K562 (cell line): ENCODE measurements at regions not wholly inside any gene's neighbourhood (a gene's known extent, or its start where the extent isn't known, plus 50 kb on each side); places are given as distances from the start of the nearest gene placed in this dataset.

Experiments
- ATAC-seq: fragments of 200-7000 bp; cut with Tn5 transposase; 3 replicates; pipeline ENCODE4 v1.9.1; 2020; ENCODE audit warnings: moderate library complexity
- BruUV-seq: library from RNA; stranded (reverse); fragments of 400-500 nt; replicated peaks from 2 replicates; lab custom pipeline; 2021; lab: Mats Ljungman, UMichigan
- CTCF ChIA-PET: fragments of 300-600 bp; formaldehyde crosslinking; extraction: SDS; loops from one replicate; lab custom pipeline; 2021; ENCODE audit warnings: low intra/inter-chr PET ratio; lab: Yijun Ruan, JAX
- POLR2A ChIA-PET: fragments of 300-600, 350-650 bp; sonication (Branson Sonifier 250); formaldehyde crosslinking; extraction: SDS; loops from one replicate; lab custom pipeline; 2021; ENCODE audit warnings: antibody characterized with exemption, inconsistent platforms; lab: Yijun Ruan, JAX
- DNase-seq, 4 experiments: peaks; one replicate each; pipeline versions ENCODE4 v3.0.0 to v3.0.0-alpha.2; 2011 to 2018; ENCODE audit warnings: low spot score in 3 of 4, mixed read lengths in 3 of 4; ENCODE audit errors: extremely low read depth in 1 of 4
- FAIRE-seq: peaks from 2 replicates; lab custom pipeline; 2011; peaks lifted over from hg19 to GRCh38; lab: Jason Lieb, UNC
- H2AFZ ChIP-seq: 2 replicates; pipeline ENCODE4 v1.6.0; 2011; ENCODE audit warnings: low read depth, low read length, control low read depth, inconsistent platforms
- H3K27ac ChIP-seq: fragments of 200-600 bp; 3 replicates; pipeline ENCODE4 v1.8.0; 2011; ENCODE audit warnings: low read depth, mild to moderate bottlenecking, control low read depth, inconsistent platforms, low read length, moderate library complexity, mixed read lengths; ENCODE audit errors: extremely low read depth
- H3K27me3 ChIP-seq, 2 experiments: fragments of 300-600 bp in 1 of 2; 2 replicates in 1 of 2; 3 replicates in 1 of 2; pipeline versions ENCODE4 v1.6.0 to v1.8.0; 2011; ENCODE audit warnings: inconsistent platforms in 2 of 2, low read length in 2 of 2, mild to moderate bottlenecking in 1 of 2, mixed read lengths in 1 of 2, moderate library complexity in 1 of 2; ENCODE audit not compliant: control insufficient read depth in 2 of 2, insufficient read depth in 2 of 2
- H3K36me3 ChIP-seq: fragments of 300-600 bp; 3 replicates; pipeline ENCODE4 v1.8.0; 2011; ENCODE audit warnings: mild to moderate bottlenecking, low read length, inconsistent platforms; ENCODE audit not compliant: control insufficient read depth, insufficient read depth
- H3K4me1 ChIP-seq, 2 experiments: fragments of 200-600 bp in 1 of 2; replicated peaks in 1 of 2; 2 replicates in 1 of 2; 3 replicates in 1 of 2; pipeline versions ENCODE4 v1.5.1 to v1.8.0; 2011; ENCODE audit warnings: inconsistent platforms in 2 of 2, low read length in 2 of 2, mild to moderate bottlenecking in 1 of 2, mixed read lengths in 1 of 2, moderate library complexity in 1 of 2; ENCODE audit not compliant: control insufficient read depth in 2 of 2, insufficient read depth in 2 of 2
- H3K4me2 ChIP-seq: 2 replicates; pipeline ENCODE4 v1.6.1; 2011; ENCODE audit warnings: low read length, control low read depth, inconsistent platforms, mixed read lengths; ENCODE audit not compliant: insufficient read depth
- H3K4me3 ChIP-seq: fragments of 200-600 bp; sonication (generic), shearing (Covaris generic); 2 replicates; pipeline ENCODE4 v1.5.1; 2016; ENCODE audit warnings: control low read depth, inconsistent platforms
- H3K79me2 ChIP-seq: fragments of 200-600 bp; 3 replicates; pipeline ENCODE4 v1.8.0; 2011; ENCODE audit warnings: low read length, inconsistent platforms; ENCODE audit not compliant: control insufficient read depth, insufficient read depth
- H3K9ac ChIP-seq, 2 experiments: 2 replicates each; pipeline versions ENCODE4 v1.6.0 to v1.6.1; 2011; ENCODE audit warnings: low read depth in 2 of 2, low read length in 2 of 2, control low read depth in 1 of 2, inconsistent platforms in 1 of 2, mild to moderate bottlenecking in 1 of 2, mixed read lengths in 1 of 2; ENCODE audit not compliant: insufficient read depth in 1 of 2
- H3K9me1 ChIP-seq: one replicate; pipeline ENCODE4 v1.6.0; 2011; ENCODE audit warnings: inconsistent platforms, mild to moderate bottlenecking, low read length, moderate library complexity; ENCODE audit not compliant: control insufficient read depth, insufficient read depth
- H3K9me3 ChIP-seq: replicated peaks from 2 replicates; pipeline ENCODE4 v1.5.1; 2011; ENCODE audit warnings: low read depth, low read length, inconsistent platforms; ENCODE audit not compliant: control insufficient read depth, insufficient read depth
- H4K20me1 ChIP-seq: replicated peaks from 2 replicates; pipeline ENCODE4 v1.6.1; 2011; ENCODE audit warnings: low read length, inconsistent platforms, mixed read lengths; ENCODE audit not compliant: control insufficient read depth, insufficient read depth
- ARNT ChIP-seq, 2 experiments: fragments of 450-650 bp; IDR thresholded peaks; 2 replicates each; pipeline ENCODE4 v1.6.1; 2016; ENCODE audit warnings: mild to moderate bottlenecking in 1 of 2
- CHD2 ChIP-seq: IDR thresholded peaks from 2 replicates; pipeline ENCODE4 v1.6.1; 2011; ENCODE audit warnings: low read depth, low read length
- ESRRB ChIP-seq: fragments of 250-450 bp; sonication (Bioruptor Pico); IDR thresholded peaks from 2 replicates; pipeline ENCODE4 v1.5.0; 2020; ENCODE audit warnings: mild to moderate bottlenecking, moderate library complexity, borderline replicate concordance
- FOXA3 ChIP-seq, 2 experiments: fragments of 450-650 bp in 1 of 2; sonication (generic) in 1 of 2; formaldehyde crosslinking; IDR thresholded peaks in 1 of 2; conservative IDR thresholded peaks in 1 of 2; 2 replicates each; pipeline versions ENCODE4 v1.4.0 to v1.8.0; 2020 to 2022; ENCODE audit warnings: mild to moderate bottlenecking in 2 of 2, missing genetic modification reagents in 1 of 2
- GATA2 ChIP-seq: sonication (generic); formaldehyde crosslinking; IDR thresholded peaks from 2 replicates; pipeline ENCODE4 v1.4.0; 2020; ENCODE audit warnings: mild to moderate bottlenecking, missing genetic modification reagents
- HNRNPUL1 ChIP-seq: fragments of 200-400 bp; formaldehyde crosslinking; IDR thresholded peaks from 2 replicates; pipeline ENCODE4 v1.6.1; 2017; ENCODE audit warnings: low read length
- MTF1 ChIP-seq: fragments of 250-450 bp; sonication (Bioruptor Pico); IDR thresholded peaks from 2 replicates; pipeline ENCODE4 v1.9.0; 2021; ENCODE audit warnings: moderate library complexity, mild to moderate bottlenecking, inconsistent platforms, borderline replicate concordance
- POLR3G ChIP-seq: IDR thresholded peaks from 2 replicates; pipeline ENCODE4 v1.6.1; 2011; ENCODE audit not compliant: insufficient read length, insufficient replicate concordance; ENCODE audit errors: extremely low read depth
- RBM34 ChIP-seq: fragments of 200-400 bp; formaldehyde crosslinking; IDR thresholded peaks from 2 replicates; pipeline ENCODE4 v1.6.1; 2018; ENCODE audit warnings: low read length, borderline replicate concordance; ENCODE audit not compliant: insufficient read depth
- STAT5A ChIP-seq: IDR thresholded peaks from 2 replicates; pipeline ENCODE4 v1.6.1; 2012; ENCODE audit warnings: low read length, inconsistent platforms, borderline replicate concordance
- WHSC1 ChIP-seq: IDR thresholded peaks from one replicate; pipeline ENCODE4 v1.6.1; 2012; ENCODE audit warnings: low read length, control low read depth, inconsistent platforms
- ZNF707 ChIP-seq: fragments of 250-450 bp; sonication (Bioruptor Pico); conservative IDR thresholded peaks from 2 replicates; pipeline ENCODE4 v1.8.0; 2022; ENCODE audit warnings: inconsistent platforms, mild to moderate bottlenecking, moderate library complexity
- WGBS: fragments of 100-300 bp; shearing (Covaris generic); methylation state at CpG from one replicate; pipeline ENCODE4 v1.1.6; 2016; ENCODE audit warnings: low coverage, mixed read lengths; ENCODE audit not compliant: insufficient coverage; ENCODE audit errors: missing lambda C conversion rate; 5-methylcytosine and 5-hydroxymethylcytosine counted together
- in situ Hi-C: fragments of 300-500 bp; cut with MboI; formaldehyde crosslinking; loops from 4 replicates; pipeline ENCODE4 v1.15.0; 2018; ENCODE audit warnings: inconsistent platforms, mixed read lengths
- intact Hi-C: fragments of 100-400 bp; cut with micrococcal nuclease; formaldehyde crosslinking; loops from 2 replicates; pipeline ENCODE4 v1.14.2; 2022
- TF ChIP-seq, protein P1 (sequence below): sonication (generic); formaldehyde crosslinking; IDR thresholded peaks from 2 replicates; pipeline ENCODE4 v1.8.0; 2022; ENCODE audit warnings: mild to moderate bottlenecking, missing genetic modification reagents
- TF ChIP-seq, protein P2 (sequence below): fragments of 250-450 bp; sonication (Bioruptor Pico); IDR thresholded peaks from 2 replicates; pipeline ENCODE4 v1.5.0; 2021
- TF ChIP-seq, protein P3 (sequence below): fragments of 250-450 bp; sonication (Bioruptor Pico); IDR thresholded peaks from 2 replicates; pipeline ENCODE4 v1.8.0; 2022; ENCODE audit warnings: inconsistent platforms, mild to moderate bottlenecking, moderate library complexity, borderline replicate concordance
- TF ChIP-seq, protein P4 (sequence below): sonication (generic); formaldehyde crosslinking; IDR thresholded peaks from 2 replicates; pipeline ENCODE4 v1.8.0; 2022; ENCODE audit warnings: missing genetic modification reagents, mild to moderate bottlenecking, borderline replicate concordance
- TF ChIP-seq, protein P5 (sequence below): sonication (generic); formaldehyde crosslinking; IDR thresholded peaks from 2 replicates; pipeline ENCODE4 v1.8.0; 2022; ENCODE audit warnings: mild to moderate bottlenecking, missing genetic modification reagents
- TF ChIP-seq, protein P6 (sequence below), 2 experiments: IDR thresholded peaks; 2 replicates each; pipeline ENCODE4 v1.6.1; 2011; ENCODE audit warnings: borderline replicate concordance in 1 of 2, control low read depth in 1 of 2, low read depth in 1 of 2, low read length in 1 of 2, mild to moderate bottlenecking in 1 of 2, mixed read lengths in 1 of 2, moderate library complexity in 1 of 2; ENCODE audit not compliant: insufficient read depth in 1 of 2, insufficient read length in 1 of 2, poor library complexity in 1 of 2, severe bottlenecking in 1 of 2; ENCODE audit errors: extremely low read depth in 1 of 2

DNA sequence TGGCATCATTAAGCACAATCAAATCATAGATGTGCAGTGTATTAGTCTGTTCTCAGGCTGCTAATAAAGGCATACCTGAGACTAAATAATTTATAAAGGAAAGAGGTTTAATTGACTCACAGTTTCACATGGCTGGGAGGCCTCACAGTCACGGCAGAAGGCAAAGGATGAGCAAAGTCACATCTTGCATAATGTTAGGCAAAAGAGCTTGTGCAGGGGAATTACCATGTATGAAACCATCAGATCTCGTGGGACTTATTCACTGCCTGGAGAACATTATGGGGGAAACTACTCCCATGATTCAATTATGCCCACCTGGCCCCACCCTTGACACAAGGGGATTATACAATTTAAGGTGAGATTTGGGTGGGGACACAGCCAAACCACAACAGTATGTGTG lies 245.2 kb upstream of the DACH1 start:
- Histone ChIP-seq H3K9me3 (0 out of 2 replicates have a peak, but pooled peaks cover 1% of the 10 kb centered on the region), H3K4me1 (no peaks in the 10 kb centered on the region), H3K4me3 (no peak overlapping the region), H2AFZ (no peak overlapping the region), H3K9me1 (no peaks in the 10 kb centered on the region), H3K27me3 (no peaks in the 10 kb centered on the region), H3K9ac (no peak overlapping the region), H4K20me1 (no peaks in the 10 kb centered on the region), H3K4me2 (no peak overlapping the region), H3K27ac (no peak overlapping the region), H3K36me3 (no peaks in the 10 kb centered on the region), H3K79me2 (no peaks in the 10 kb centered on the region)
- FAIRE-seq (no peak), DNase-seq (no peak), ATAC-seq (no peak)
- in situ Hi-C loops (no loop called here), intact Hi-C loops (no loop called here)
- 5% methylated on average over 2 of the region's 2 CpGs for WGBS
- CTCF ChIA-PET = no interaction called here
- POLR2A ChIA-PET = no interaction called here
- no TSS peak for BruUV-seq
- TF ChIP-seq, protein P1, sequence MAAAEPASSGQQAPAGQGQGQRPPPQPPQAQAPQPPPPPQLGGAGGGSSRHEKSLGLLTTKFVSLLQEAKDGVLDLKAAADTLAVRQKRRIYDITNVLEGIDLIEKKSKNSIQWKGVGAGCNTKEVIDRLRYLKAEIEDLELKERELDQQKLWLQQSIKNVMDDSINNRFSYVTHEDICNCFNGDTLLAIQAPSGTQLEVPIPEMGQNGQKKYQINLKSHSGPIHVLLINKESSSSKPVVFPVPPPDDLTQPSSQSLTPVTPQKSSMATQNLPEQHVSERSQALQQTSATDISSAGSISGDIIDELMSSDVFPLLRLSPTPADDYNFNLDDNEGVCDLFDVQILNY (CRISPR knock-in tag) = no peak
- TF ChIP-seq WHSC1 (no peak), ZNF707 (no peak), RBM34 (no peak), GATA2 (CRISPR knock-in tag) (no peak), HNRNPUL1 (no peak), CHD2 (no peak), STAT5A (no peak), ARNT (IDR thresholded peaks at IDR 0.05) (no peak), FOXA3 (CRISPR knock-in tag; conservative IDR thresholded peaks at IDR 0.05 in 1 of 2, IDR thresholded peaks at IDR 0.05 in 1 of 2) (no peak), MTF1 (CRISPR knock-in tag) (no peak), ESRRB (CRISPR knock-in tag) (no peak), POLR3G (no peak)
- TF ChIP-seq, protein P2, sequence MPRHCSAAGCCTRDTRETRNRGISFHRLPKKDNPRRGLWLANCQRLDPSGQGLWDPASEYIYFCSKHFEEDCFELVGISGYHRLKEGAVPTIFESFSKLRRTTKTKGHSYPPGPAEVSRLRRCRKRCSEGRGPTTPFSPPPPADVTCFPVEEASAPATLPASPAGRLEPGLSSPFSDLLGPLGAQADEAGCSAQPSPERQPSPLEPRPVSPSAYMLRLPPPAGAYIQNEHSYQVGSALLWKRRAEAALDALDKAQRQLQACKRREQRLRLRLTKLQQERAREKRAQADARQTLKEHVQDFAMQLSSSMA (CRISPR knock-in tag) = no peak
- TF ChIP-seq, protein P3, sequence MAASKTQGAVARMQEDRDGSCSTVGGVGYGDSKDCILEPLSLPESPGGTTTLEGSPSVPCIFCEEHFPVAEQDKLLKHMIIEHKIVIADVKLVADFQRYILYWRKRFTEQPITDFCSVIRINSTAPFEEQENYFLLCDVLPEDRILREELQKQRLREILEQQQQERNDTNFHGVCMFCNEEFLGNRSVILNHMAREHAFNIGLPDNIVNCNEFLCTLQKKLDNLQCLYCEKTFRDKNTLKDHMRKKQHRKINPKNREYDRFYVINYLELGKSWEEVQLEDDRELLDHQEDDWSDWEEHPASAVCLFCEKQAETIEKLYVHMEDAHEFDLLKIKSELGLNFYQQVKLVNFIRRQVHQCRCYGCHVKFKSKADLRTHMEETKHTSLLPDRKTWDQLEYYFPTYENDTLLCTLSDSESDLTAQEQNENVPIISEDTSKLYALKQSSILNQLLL (CRISPR knock-in tag) = no peak
- TF ChIP-seq, protein P4, sequence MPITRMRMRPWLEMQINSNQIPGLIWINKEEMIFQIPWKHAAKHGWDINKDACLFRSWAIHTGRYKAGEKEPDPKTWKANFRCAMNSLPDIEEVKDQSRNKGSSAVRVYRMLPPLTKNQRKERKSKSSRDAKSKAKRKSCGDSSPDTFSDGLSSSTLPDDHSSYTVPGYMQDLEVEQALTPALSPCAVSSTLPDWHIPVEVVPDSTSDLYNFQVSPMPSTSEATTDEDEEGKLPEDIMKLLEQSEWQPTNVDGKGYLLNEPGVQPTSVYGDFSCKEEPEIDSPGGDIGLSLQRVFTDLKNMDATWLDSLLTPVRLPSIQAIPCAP (CRISPR knock-in tag) = no peak
- TF ChIP-seq, protein P5, sequence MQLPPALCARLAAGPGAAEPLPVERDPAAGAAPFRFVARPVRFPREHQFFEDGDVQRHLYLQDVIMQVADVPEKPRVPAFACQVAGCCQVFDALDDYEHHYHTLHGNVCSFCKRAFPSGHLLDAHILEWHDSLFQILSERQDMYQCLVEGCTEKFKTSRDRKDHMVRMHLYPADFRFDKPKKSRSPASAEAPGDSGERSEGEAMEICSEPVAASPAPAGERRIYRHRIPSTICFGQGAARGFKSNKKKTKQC (CRISPR knock-in tag) = no peak
- TF ChIP-seq, protein P6, sequence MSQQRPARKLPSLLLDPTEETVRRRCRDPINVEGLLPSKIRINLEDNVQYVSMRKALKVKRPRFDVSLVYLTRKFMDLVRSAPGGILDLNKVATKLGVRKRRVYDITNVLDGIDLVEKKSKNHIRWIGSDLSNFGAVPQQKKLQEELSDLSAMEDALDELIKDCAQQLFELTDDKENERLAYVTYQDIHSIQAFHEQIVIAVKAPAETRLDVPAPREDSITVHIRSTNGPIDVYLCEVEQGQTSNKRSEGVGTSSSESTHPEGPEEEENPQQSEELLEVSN (IDR thresholded peaks at IDR 0.05; ENCODE audit: borderline replicate concordance in 1 of 2, extremely low read depth in 1 of 2, insufficient read depth in 1 of 2, insufficient read length in 1 of 2, low read depth in 1 of 2, low read length in 1 of 2, poor library complexity in 1 of 2, severe bottlenecking in 1 of 2) = no peak
